Ishikawa (cell line): ENCODE measurements at regions not wholly inside any gene's neighbourhood (a gene's known extent, or its start where the extent isn't known, plus 50 kb on each side); places are given as distances from the start of the nearest gene placed in this dataset.

Source experiments
- CEBPB ChIP-seq: IDR thresholded peaks from 2 replicates; pipeline ENCODE4 v1.6.1; 2012
- CREB1 ChIP-seq: IDR thresholded peaks from 2 replicates; pipeline ENCODE4 v1.6.1; 2012; ENCODE audit warnings: low read depth
- EGR1 ChIP-seq: IDR thresholded peaks from 2 replicates; pipeline ENCODE4 v1.6.1; 2012
- EP300 ChIP-seq: IDR thresholded peaks from 2 replicates; pipeline ENCODE4 v1.6.1; 2012; ENCODE audit warnings: borderline replicate concordance
- FOXM1 ChIP-seq: IDR thresholded peaks from 2 replicates; pipeline ENCODE4 v1.6.1; 2012; ENCODE audit warnings: low read depth, borderline replicate concordance
- MAX ChIP-seq: IDR thresholded peaks from 2 replicates; pipeline ENCODE4 v1.6.1; 2012
- NFIC ChIP-seq: IDR thresholded peaks from 2 replicates; pipeline ENCODE4 v1.6.1; 2012
- RAD21 ChIP-seq: IDR thresholded peaks from 2 replicates; pipeline ENCODE4 v1.6.1; 2012; ENCODE audit warnings: low read depth
- TAF1 ChIP-seq: IDR thresholded peaks from 2 replicates; pipeline ENCODE4 v1.6.1; 2012; ENCODE audit warnings: low read depth, mild to moderate bottlenecking
- TCF12 ChIP-seq: IDR thresholded peaks from 2 replicates; pipeline ENCODE4 v1.6.1; 2012; ENCODE audit warnings: low read depth
- TEAD4 ChIP-seq: IDR thresholded peaks from 2 replicates; pipeline ENCODE4 v1.6.1; 2012
- USF1 ChIP-seq: IDR thresholded peaks from 2 replicates; pipeline ENCODE4 v1.6.1; 2012
- YY1 ChIP-seq: IDR thresholded peaks from 2 replicates; pipeline ENCODE4 v1.6.1; 2012; ENCODE audit warnings: low read depth
- ZBTB7A ChIP-seq: IDR thresholded peaks from 2 replicates; pipeline ENCODE4 v1.6.1; 2012; ENCODE audit warnings: low read depth
- TF ChIP-seq, protein P1 (sequence below): IDR thresholded peaks from 2 replicates; pipeline ENCODE4 v1.6.1; 2012; ENCODE audit warnings: low read depth, mild to moderate bottlenecking

DNA sequence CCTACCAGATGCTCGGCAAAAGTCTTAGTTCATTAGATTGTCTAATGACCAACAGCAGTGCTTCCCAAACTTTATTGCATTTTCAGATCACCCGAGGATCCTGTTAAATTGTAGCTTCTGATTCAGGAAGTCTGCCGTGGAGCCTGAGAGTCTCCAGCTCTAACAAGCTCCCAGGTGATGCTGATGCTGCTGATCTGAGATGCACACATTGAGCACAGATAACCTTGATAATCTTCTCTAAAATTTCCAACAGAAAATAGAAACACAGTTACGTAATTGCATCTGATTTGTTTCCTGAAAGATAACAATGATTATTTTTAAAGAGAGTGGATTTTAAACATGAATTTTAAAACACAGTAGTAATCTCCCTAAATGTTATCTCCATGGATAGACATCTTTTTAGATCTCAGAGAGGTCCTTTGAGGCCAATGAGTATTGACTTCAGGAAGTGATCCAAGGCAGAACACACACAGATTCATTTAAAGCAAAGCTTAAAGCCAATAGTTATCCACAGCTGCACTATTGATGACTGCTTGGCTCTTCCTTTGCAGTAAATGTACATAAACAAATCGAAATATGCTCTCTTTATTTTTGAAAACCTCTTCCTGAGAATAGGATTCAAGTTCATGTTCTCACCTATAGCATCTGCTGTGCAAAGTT is 122.8 kb upstream of the TNPO1 start:
- no peak for TF ChIP-seq USF1

DNA sequence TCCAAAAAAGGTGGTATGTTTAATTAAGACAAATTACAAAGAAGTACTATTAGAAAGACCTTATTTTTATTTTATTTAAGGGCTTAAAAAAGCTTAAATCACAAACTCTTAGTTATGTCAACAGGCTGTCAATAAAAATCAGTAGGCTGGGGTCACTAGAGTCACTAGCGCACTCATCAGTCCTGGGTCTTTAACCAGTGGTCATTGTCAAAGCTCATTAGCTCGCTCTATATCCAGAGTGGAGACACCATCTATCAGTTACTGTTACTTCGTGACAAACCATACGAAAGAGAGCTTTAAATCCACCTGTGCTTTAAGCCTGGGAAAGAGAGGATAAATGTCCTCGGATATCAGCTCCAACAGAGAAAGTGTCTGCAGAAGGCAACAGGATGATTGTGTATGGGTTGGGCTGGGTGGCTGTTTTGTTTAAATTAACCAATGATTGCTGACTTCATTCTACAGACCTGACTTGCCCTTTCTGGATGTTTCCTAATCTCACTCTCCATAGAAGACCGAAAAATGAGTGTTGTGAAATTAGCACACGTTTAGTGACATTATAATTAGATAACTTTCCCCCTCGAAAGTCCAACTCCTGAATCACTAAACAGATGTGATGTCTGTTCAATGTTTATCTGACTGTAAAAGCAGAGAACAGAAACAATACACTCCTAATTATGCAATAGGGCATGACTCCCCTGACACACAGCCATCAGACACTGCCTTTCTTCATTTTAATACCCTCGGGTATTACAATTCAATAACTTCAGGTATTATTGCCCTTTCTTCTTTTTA is 123.6 kb upstream of the TNPO1 start:
- no peak for TF ChIP-seq ZBTB7A
- TF ChIP-seq YY1, result no peak
- no peak for TF ChIP-seq USF1
- TF ChIP-seq FOXM1, result no peak
- no peak for TF ChIP-seq RAD21
- no peak for TF ChIP-seq TAF1
- TF ChIP-seq, protein P1, sequence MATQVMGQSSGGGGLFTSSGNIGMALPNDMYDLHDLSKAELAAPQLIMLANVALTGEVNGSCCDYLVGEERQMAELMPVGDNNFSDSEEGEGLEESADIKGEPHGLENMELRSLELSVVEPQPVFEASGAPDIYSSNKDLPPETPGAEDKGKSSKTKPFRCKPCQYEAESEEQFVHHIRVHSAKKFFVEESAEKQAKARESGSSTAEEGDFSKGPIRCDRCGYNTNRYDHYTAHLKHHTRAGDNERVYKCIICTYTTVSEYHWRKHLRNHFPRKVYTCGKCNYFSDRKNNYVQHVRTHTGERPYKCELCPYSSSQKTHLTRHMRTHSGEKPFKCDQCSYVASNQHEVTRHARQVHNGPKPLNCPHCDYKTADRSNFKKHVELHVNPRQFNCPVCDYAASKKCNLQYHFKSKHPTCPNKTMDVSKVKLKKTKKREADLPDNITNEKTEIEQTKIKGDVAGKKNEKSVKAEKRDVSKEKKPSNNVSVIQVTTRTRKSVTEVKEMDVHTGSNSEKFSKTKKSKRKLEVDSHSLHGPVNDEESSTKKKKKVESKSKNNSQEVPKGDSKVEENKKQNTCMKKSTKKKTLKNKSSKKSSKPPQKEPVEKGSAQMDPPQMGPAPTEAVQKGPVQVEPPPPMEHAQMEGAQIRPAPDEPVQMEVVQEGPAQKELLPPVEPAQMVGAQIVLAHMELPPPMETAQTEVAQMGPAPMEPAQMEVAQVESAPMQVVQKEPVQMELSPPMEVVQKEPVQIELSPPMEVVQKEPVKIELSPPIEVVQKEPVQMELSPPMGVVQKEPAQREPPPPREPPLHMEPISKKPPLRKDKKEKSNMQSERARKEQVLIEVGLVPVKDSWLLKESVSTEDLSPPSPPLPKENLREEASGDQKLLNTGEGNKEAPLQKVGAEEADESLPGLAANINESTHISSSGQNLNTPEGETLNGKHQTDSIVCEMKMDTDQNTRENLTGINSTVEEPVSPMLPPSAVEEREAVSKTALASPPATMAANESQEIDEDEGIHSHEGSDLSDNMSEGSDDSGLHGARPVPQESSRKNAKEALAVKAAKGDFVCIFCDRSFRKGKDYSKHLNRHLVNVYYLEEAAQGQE, result no peak
- TF ChIP-seq TCF12, result no peak
- TF ChIP-seq CEBPB, result no peak
- no peak for TF ChIP-seq CREB1
- TF ChIP-seq EGR1, result no peak
- no peak for TF ChIP-seq TEAD4
- TF ChIP-seq EP300, result no peak
- no peak for TF ChIP-seq NFIC
- TF ChIP-seq MAX, result no peak

- TF ChIP-seq CREB1 (no peak), CEBPB (no peak), MAX (no peak), RAD21 (no peak), YY1 (no peak), TCF12 (no peak), NFIC (no peak), TAF1 (no peak), EP300 (no peak), FOXM1 (no peak), EGR1 (no peak), ZBTB7A (no peak), TEAD4 (no peak), USF1 (no peak)
- TF ChIP-seq, protein P1, result no peak
Observed at GRCh38 chr5:72692231-72692637, 124.2 kb upstream of the TNPO1 start.

- TF ChIP-seq TAF1 (no peak), NFIC (no peak), RAD21 (no peak), FOXM1 (no peak), ZBTB7A (no peak), TCF12 (no peak), YY1 (no peak), TEAD4 (no peak), MAX (no peak)
- TF ChIP-seq, protein P1, result no peak
Observed at GRCh38 chr5:72691751-72692150, 124.7 kb upstream of the TNPO1 start.
